H9 (cell line): ENCODE measurements at regions not wholly inside any gene's neighbourhood (a gene's known extent, or its start where the extent isn't known, plus 50 kb on each side); places are given as distances from the start of the nearest gene placed in this dataset.
"Not testable (repeated sequence)": the region's sequence is repeated elsewhere in the genome, so short reads cannot be mapped to it uniquely, and the experiment has no call there.

Experiments used
- DNase-seq: peaks from one replicate; pipeline ENCODE4 v3.0.0-alpha.2; 2017
- H2AFZ ChIP-seq: one replicate; pipeline ENCODE4 v1.6.1; 2013; ENCODE audit warnings: mild to moderate bottlenecking, low read length, control low read depth, moderate library complexity
- H2AK5ac ChIP-seq: 2 replicates; pipeline ENCODE4 v1.6.1; 2013; ENCODE audit warnings: low read length, control low read depth, mixed read lengths; ENCODE audit not compliant: insufficient read length
- H2BK120ac ChIP-seq: one replicate; pipeline ENCODE4 v1.6.1; 2013; ENCODE audit warnings: low read depth, mild to moderate bottlenecking, low read length, control low read depth, inconsistent platforms; ENCODE audit not compliant: poor library complexity, severe bottlenecking
- H2BK12ac ChIP-seq: 2 replicates; pipeline ENCODE4 v1.6.1; 2013; ENCODE audit warnings: low read length, control low read depth, mixed read lengths, low read depth; ENCODE audit not compliant: insufficient read length
- H2BK15ac ChIP-seq: 2 replicates; pipeline ENCODE4 v1.6.1; 2013; ENCODE audit warnings: low read depth, low read length, control low read depth
- H2BK20ac ChIP-seq: one replicate; pipeline ENCODE4 v1.6.1; 2013; ENCODE audit warnings: low read depth, mild to moderate bottlenecking, low read length, control low read depth, inconsistent platforms; ENCODE audit not compliant: poor library complexity, severe bottlenecking
- H2BK5ac ChIP-seq: 2 replicates; pipeline ENCODE4 v1.6.1; 2013; ENCODE audit warnings: low read length, control low read depth, mixed read lengths; ENCODE audit not compliant: insufficient read length
- H3K14ac ChIP-seq: 2 replicates; pipeline ENCODE4 v1.6.1; 2013; ENCODE audit warnings: low read length, control low read depth; ENCODE audit not compliant: insufficient read depth
- H3K18ac ChIP-seq: 2 replicates; pipeline ENCODE4 v1.6.1; 2013; ENCODE audit warnings: low read depth, mild to moderate bottlenecking, mixed read lengths, low read length, control low read depth; ENCODE audit not compliant: insufficient read length
- H3K23ac ChIP-seq: 2 replicates; pipeline ENCODE4 v1.6.1; 2013; ENCODE audit warnings: low read length, control low read depth, mixed read lengths, low read depth; ENCODE audit not compliant: insufficient read length
- H3K23me2 ChIP-seq: 2 replicates; pipeline ENCODE4 v1.6.1; 2013; ENCODE audit warnings: low read depth, mild to moderate bottlenecking, mixed read lengths, low read length, control low read depth; ENCODE audit not compliant: insufficient read length, poor library complexity, severe bottlenecking
- H3K27ac ChIP-seq: 2 replicates; pipeline ENCODE4 v1.5.1; 2013; ENCODE audit warnings: low read length, control low read depth, mixed read lengths, low read depth; ENCODE audit not compliant: insufficient read length
- H3K27me3 ChIP-seq: 2 replicates; pipeline ENCODE4 v1.6.1; 2013; ENCODE audit warnings: low read length, control low read depth, inconsistent platforms; ENCODE audit not compliant: insufficient read depth
- H3K4ac ChIP-seq: 2 replicates; pipeline ENCODE4 v1.6.1; 2013; ENCODE audit warnings: low read depth, mild to moderate bottlenecking, control low read depth, inconsistent platforms, low read length, moderate library complexity
- H3K4me1 ChIP-seq: 2 replicates; pipeline ENCODE4 v1.6.1; 2013; ENCODE audit warnings: low read length, control low read depth, inconsistent platforms; ENCODE audit not compliant: insufficient read depth
- H3K4me2 ChIP-seq: 2 replicates; pipeline ENCODE4 v1.6.1; 2013; ENCODE audit warnings: low read length, control low read depth, mixed read lengths; ENCODE audit not compliant: insufficient read length, insufficient read depth
- H3K56ac ChIP-seq: 2 replicates; pipeline ENCODE4 v1.6.1; 2013; ENCODE audit warnings: low read depth, mild to moderate bottlenecking, mixed read lengths, low read length, control low read depth; ENCODE audit not compliant: insufficient read length
- H3K79me1 ChIP-seq: 2 replicates; pipeline ENCODE4 v1.6.1; 2013; ENCODE audit warnings: low read depth, mild to moderate bottlenecking, moderate library complexity, low read length, control low read depth, inconsistent platforms; ENCODE audit not compliant: insufficient read depth, poor library complexity, severe bottlenecking
- H3K79me2 ChIP-seq: 2 replicates; pipeline ENCODE4 v1.6.1; 2013; ENCODE audit warnings: low read length, control low read depth, inconsistent platforms; ENCODE audit not compliant: insufficient read depth
- H3K9ac ChIP-seq: 2 replicates; pipeline ENCODE4 v1.6.1; 2013; ENCODE audit warnings: low read length, control low read depth, mixed read lengths; ENCODE audit not compliant: insufficient read length; ENCODE audit errors: extremely low read depth
- H3K9me3 ChIP-seq: one replicate; pipeline ENCODE4 v1.6.1; 2013; ENCODE audit warnings: low read depth, low read length, inconsistent platforms; ENCODE audit not compliant: control insufficient read depth
- H3T11ph ChIP-seq: one replicate; pipeline ENCODE4 v1.6.1; 2013; ENCODE audit warnings: mild to moderate bottlenecking, low read length, control low read depth, inconsistent platforms
- H4K20me1 ChIP-seq: one replicate; pipeline ENCODE4 v1.6.1; 2013; ENCODE audit not compliant: control insufficient read depth, insufficient read length, insufficient read depth
- H4K5ac ChIP-seq: 2 replicates; pipeline ENCODE4 v1.6.1; 2013; ENCODE audit warnings: low read depth, mild to moderate bottlenecking, mixed read lengths, low read length, control low read depth; ENCODE audit not compliant: insufficient read length
- H4K8ac ChIP-seq: replicated peaks from 2 replicates; pipeline ENCODE4 v1.6.1; 2013; ENCODE audit warnings: low read length, control low read depth, mixed read lengths, low read depth; ENCODE audit not compliant: insufficient read length
- H4K91ac ChIP-seq: 2 replicates; pipeline ENCODE4 v1.6.1; 2013; ENCODE audit warnings: low read depth, mild to moderate bottlenecking, moderate library complexity, mixed read lengths, low read length, control low read depth; ENCODE audit not compliant: insufficient read length
- H3K27ac Mint-ChIP-seq, 3 experiments: 2 replicates in 2 of 3; 3 replicates in 1 of 3; pipeline ENCODE4 v1.8.0; 2020 to 2021; ENCODE audit warnings: mixed read lengths in 3 of 3, mild to moderate bottlenecking in 1 of 3, moderate library complexity in 1 of 3
- H3K27me3 Mint-ChIP-seq: 2 replicates; pipeline ENCODE4 v1.8.0; 2021; ENCODE audit warnings: low read depth, mild to moderate bottlenecking, moderate library complexity, mixed read lengths
- H3K36me3 Mint-ChIP-seq, 3 experiments: 2 replicates in 2 of 3; 3 replicates in 1 of 3; pipeline ENCODE4 v1.8.0; 2020 to 2021; ENCODE audit warnings: low read depth in 3 of 3, mixed read lengths in 3 of 3; ENCODE audit not compliant: insufficient read depth in 1 of 3
- H3K4me1 Mint-ChIP-seq, 2 experiments: 2 replicates each; pipeline ENCODE4 v1.8.0; 2020; ENCODE audit warnings: mixed read lengths in 2 of 2
- H3K4me3 Mint-ChIP-seq, 2 experiments: 2 replicates in 1 of 2; 3 replicates in 1 of 2; pipeline ENCODE4 v1.8.0; 2020 to 2021; ENCODE audit warnings: mild to moderate bottlenecking in 2 of 2, mixed read lengths in 2 of 2, moderate library complexity in 1 of 2
- H3K9me3 Mint-ChIP-seq, 2 experiments: 2 replicates in 1 of 2; 3 replicates in 1 of 2; pipeline ENCODE4 v1.8.0; 2020; ENCODE audit warnings: mild to moderate bottlenecking in 2 of 2, mixed read lengths in 2 of 2, moderate library complexity in 1 of 2
- WGBS: extraction: QIAGEN DNeasy Blood & Tissue Kit; methylation state at CpG from one replicate; pipeline ENCODE4 v1.1.7; 2013; ENCODE audit warnings: missing lambda C conversion rate, low lambda C conversion rate, mixed read lengths; ENCODE audit not compliant: insufficient read length; ENCODE audit errors: extremely low coverage; 5-methylcytosine and 5-hydroxymethylcytosine counted together
- TF ChIP-seq, protein P1 (sequence below): fragments of 200-600 bp; sonication (generic); conservative IDR thresholded peaks from 3 replicates; pipeline ENCODE4 v1.8.0; 2021; ENCODE audit warnings: antibody characterized with exemption, mild to moderate bottlenecking

DNA sequence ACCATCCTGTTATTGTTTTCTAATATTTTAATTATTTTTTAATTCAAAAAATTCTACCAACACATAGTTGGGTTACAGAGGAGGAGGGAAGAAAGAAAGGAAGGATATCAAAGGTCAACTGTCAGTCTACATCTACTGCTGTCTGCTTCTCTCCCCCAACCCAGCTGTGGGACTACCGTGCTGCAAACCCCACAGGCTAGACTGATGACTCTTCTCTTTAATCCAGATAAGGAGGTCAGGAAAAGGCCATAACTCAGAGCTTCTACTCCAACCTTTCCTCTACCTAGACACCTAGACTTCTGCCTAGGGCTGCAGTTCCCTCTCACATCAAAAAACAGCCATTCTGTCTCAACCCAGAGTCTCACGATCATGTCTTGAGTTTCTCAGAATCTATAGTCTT is 124.2 kb upstream of the ETV3 start:
- no peak overlapping the region for H3K4ac ChIP-seq
- no peak overlapping the region for H3K56ac ChIP-seq
- DNase-seq: no peak
- H3K79me2 ChIP-seq: no peaks in the 10 kb centered on the region
- no peak overlapping the region for H3T11ph ChIP-seq
- no peak overlapping the region for H2AFZ ChIP-seq
- no peak overlapping the region for H4K8ac ChIP-seq
- H3K79me1 ChIP-seq: no peaks in the 10 kb centered on the region
- H3K27ac ChIP-seq: no peak overlapping the region
- H4K20me1 ChIP-seq: no peaks in the 10 kb centered on the region
- peaks cover 2 to 4% of the 10 kb centered on the region in 2 experiments; a peak in 4 of 5 replicates for H3K9me3 Mint-ChIP-seq
- TF ChIP-seq, protein P1, sequence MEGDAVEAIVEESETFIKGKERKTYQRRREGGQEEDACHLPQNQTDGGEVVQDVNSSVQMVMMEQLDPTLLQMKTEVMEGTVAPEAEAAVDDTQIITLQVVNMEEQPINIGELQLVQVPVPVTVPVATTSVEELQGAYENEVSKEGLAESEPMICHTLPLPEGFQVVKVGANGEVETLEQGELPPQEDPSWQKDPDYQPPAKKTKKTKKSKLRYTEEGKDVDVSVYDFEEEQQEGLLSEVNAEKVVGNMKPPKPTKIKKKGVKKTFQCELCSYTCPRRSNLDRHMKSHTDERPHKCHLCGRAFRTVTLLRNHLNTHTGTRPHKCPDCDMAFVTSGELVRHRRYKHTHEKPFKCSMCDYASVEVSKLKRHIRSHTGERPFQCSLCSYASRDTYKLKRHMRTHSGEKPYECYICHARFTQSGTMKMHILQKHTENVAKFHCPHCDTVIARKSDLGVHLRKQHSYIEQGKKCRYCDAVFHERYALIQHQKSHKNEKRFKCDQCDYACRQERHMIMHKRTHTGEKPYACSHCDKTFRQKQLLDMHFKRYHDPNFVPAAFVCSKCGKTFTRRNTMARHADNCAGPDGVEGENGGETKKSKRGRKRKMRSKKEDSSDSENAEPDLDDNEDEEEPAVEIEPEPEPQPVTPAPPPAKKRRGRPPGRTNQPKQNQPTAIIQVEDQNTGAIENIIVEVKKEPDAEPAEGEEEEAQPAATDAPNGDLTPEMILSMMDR: no peak
- H3K27ac Mint-ChIP-seq: no peak overlapping the region
- no peaks in the 10 kb centered on the region for H3K36me3 Mint-ChIP-seq
- H3K27me3 ChIP-seq: no peaks in the 10 kb centered on the region
- H3K23me2 ChIP-seq: no peaks in the 10 kb centered on the region
- no peak overlapping the region for H3K4me3 Mint-ChIP-seq
- H3K9ac ChIP-seq: no peak overlapping the region
- H3K23ac ChIP-seq: no peak overlapping the region
- H4K91ac ChIP-seq: no peak overlapping the region
- H3K4me1 Mint-ChIP-seq: no peaks in the 10 kb centered on the region
- H3K9me3 ChIP-seq: no peaks in the 10 kb centered on the region
- no peak overlapping the region for H2BK15ac ChIP-seq
- WGBS: no CpG with 5 or more reads among the region's 2 CpGs
- H4K5ac ChIP-seq: no peak overlapping the region
- no peak overlapping the region for H2BK5ac ChIP-seq
- H2BK120ac ChIP-seq: no peak overlapping the region
- H3K4me2 ChIP-seq: no peak overlapping the region
- no peak overlapping the region for H2BK20ac ChIP-seq
- H3K4me1 ChIP-seq: no peaks in the 10 kb centered on the region
- H3K14ac ChIP-seq: no peak overlapping the region
- H3K27me3 Mint-ChIP-seq: peaks cover 8% of the 10 kb centered on the region
- H2BK12ac ChIP-seq: no peak overlapping the region
- H2AK5ac ChIP-seq: peak overlapping the region; percentile 35
- H3K18ac ChIP-seq: no peak overlapping the region

DNA sequence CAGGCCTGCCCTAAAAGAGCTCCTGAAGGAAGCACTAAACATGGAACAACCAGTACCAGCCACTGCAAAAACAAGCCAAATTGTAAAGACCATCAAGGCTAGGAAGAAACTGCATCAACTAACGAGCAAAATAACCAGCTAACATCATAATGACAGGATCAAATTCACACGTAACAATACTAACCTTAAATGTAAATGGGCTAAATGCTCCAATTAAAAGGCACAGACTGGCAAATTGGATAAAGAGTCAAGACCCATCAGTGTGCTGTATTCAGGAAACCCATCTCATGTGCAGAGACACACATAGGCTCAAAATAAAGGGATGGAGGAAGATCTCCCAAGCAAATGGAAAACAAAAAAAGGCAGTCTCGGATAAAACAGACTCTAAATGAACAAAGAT is 117.7 kb upstream of the ETV3 start:
- H4K20me1 ChIP-seq, H2BK15ac ChIP-seq, H2BK12ac ChIP-seq, H2AK5ac ChIP-seq, H2BK5ac ChIP-seq, H2BK120ac ChIP-seq, H3K56ac ChIP-seq, H3K4me1 ChIP-seq, H3K14ac ChIP-seq, H3T11ph ChIP-seq, H2BK20ac ChIP-seq, H3K79me1 ChIP-seq, H3K4me3 Mint-ChIP-seq, H4K5ac ChIP-seq, H2AFZ ChIP-seq, H3K4ac ChIP-seq, H3K4me1 Mint-ChIP-seq, H4K91ac ChIP-seq, H3K27ac ChIP-seq, H3K23me2 ChIP-seq, H3K27me3 ChIP-seq, H3K18ac ChIP-seq, H3K79me2 ChIP-seq, H3K27ac Mint-ChIP-seq, H3K4me2 ChIP-seq, H4K8ac ChIP-seq, H3K9ac ChIP-seq, DNase-seq, H3K23ac ChIP-seq: not testable (repeated sequence)
- no CpG with 5 or more reads among the region's 3 CpGs for WGBS
- H3K27me3 Mint-ChIP-seq: peaks cover 13% of the 10 kb centered on the region
- peaks cover 10 to 26% (median 12%) of the 10 kb centered on the region in 3 experiments for H3K36me3 Mint-ChIP-seq
- H3K9me3 ChIP-seq: peaks cover 11% of the 10 kb centered on the region
- peaks cover 34 to 38% of the 10 kb centered on the region in 2 experiments for H3K9me3 Mint-ChIP-seq
